22Rv1 (cell line): ENCODE measurements at regions not wholly inside any gene's neighbourhood (a gene's known extent, or its start where the extent isn't known, plus 50 kb on each side); places are given as distances from the start of the nearest gene placed in this dataset.

Source experiments
- ZFX ChIP-seq: fragments of 450-650 bp; IDR thresholded peaks from 2 replicates; pipeline ENCODE4 v1.6.1; 2017; ENCODE audit warnings: antibody characterized with exemption, borderline replicate concordance
- TF ChIP-seq, protein P1 (sequence below): fragments of 450-650 bp; IDR thresholded peaks from 2 replicates; pipeline ENCODE4 v1.5.1; 2017; ENCODE audit warnings: mild to moderate bottlenecking

DNA sequence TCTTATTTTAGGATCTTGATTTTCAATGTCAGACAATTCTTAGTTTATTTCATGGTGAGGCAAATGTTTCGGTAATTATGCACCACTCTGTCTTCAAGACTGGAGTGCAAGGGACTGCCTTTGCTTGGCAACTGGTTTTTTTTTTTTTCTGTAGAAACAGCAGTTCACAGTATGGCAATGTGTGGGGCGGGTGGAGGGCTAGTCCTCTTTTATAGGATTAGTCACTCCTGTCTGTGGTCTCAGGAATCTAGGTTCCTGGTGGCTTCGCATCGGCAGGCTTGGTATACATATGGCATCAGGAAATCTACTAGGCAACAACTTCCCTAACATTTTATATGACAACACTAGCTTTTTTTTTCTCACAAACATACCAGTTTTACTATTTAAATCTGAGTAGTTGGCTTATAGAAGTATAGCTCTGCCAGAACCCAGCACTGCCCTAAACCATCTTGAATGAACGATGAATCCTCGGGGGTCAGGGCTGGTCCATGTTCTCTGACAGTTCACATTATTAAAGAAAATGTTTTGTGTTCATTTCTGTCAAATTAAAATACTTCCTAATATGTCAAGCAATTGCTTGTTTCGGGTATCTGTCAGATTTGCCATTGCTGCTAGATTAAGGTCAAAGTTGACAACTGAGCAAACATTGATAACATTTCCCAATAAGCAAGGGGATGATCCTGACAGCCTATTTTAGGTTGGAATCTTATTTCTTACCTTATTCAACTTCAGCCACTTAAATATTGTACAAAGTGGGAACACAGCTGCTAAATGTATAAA is 289.7 kb upstream of the VSTM2A start:
- TF ChIP-seq, protein P1, sequence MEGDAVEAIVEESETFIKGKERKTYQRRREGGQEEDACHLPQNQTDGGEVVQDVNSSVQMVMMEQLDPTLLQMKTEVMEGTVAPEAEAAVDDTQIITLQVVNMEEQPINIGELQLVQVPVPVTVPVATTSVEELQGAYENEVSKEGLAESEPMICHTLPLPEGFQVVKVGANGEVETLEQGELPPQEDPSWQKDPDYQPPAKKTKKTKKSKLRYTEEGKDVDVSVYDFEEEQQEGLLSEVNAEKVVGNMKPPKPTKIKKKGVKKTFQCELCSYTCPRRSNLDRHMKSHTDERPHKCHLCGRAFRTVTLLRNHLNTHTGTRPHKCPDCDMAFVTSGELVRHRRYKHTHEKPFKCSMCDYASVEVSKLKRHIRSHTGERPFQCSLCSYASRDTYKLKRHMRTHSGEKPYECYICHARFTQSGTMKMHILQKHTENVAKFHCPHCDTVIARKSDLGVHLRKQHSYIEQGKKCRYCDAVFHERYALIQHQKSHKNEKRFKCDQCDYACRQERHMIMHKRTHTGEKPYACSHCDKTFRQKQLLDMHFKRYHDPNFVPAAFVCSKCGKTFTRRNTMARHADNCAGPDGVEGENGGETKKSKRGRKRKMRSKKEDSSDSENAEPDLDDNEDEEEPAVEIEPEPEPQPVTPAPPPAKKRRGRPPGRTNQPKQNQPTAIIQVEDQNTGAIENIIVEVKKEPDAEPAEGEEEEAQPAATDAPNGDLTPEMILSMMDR, result no peak
- TF ChIP-seq ZFX, result no peak
